HCT116 (cell line): ENCODE measurements at regions not wholly inside any gene's neighbourhood (a gene's known extent, or its start where the extent isn't known, plus 50 kb on each side); places are given as distances from the start of the nearest gene placed in this dataset.

Experiments used
- ATAC-seq: fragments of 200-7000 bp; cut with Tn5 transposase; 2 replicates; pipeline ENCODE4 v1.9.1; 2020; ENCODE audit warnings: mild to moderate bottlenecking, moderate library complexity
- BruUV-seq: library from RNA; stranded (reverse); fragments of 400-500 nt; replicated peaks from 2 replicates; lab custom pipeline; 2021; lab: Mats Ljungman, UMichigan
- CTCF ChIA-PET: fragments of 300-600 bp; sonication (Branson Sonifier 250); formaldehyde crosslinking; loops from one replicate; lab custom pipeline; 2021; ENCODE audit warnings: antibody characterized with exemption; lab: Charles Lee
- POLR2A ChIA-PET: fragments of 300-600, 350-600 bp; sonication (Branson Sonifier 250); formaldehyde crosslinking; loops from one replicate; lab custom pipeline; 2021; ENCODE audit warnings: antibody characterized with exemption; lab: Charles Lee
- RAD21 ChIA-PET, 2 experiments: fragments of 300-600 bp; sonication (Branson Sonifier 250); formaldehyde crosslinking; loops; one replicate each; lab custom pipeline; 2023; ENCODE audit warnings: low total read pairs in 2 of 2; ENCODE audit not compliant: uncharacterized antibody in 2 of 2, unreplicated experiment in 2 of 2, low non-redundant PET in 1 of 2; lab: Charles Lee
- DNase-seq: peaks from one replicate; pipeline ENCODE4 v3.0.0-alpha.2; 2010; ENCODE audit warnings: low read depth, low spot score
- H2AFZ ChIP-seq: fragments of 200-600 bp; shearing (Covaris generic), sonication (generic); 2 replicates; pipeline ENCODE4 v1.6.1; 2017; ENCODE audit warnings: low read depth, mixed run types, mixed read lengths, antibody characterized with exemption, low read length; ENCODE audit not compliant: poor library complexity, severe bottlenecking
- H3K27ac ChIP-seq: 2 replicates; pipeline ENCODE4 v1.5.1; 2012; ENCODE audit warnings: low read depth, low read length
- H3K27me3 ChIP-seq: fragments of 200-600 bp; sonication (generic); 2 replicates; pipeline ENCODE4 v1.6.1; 2016; ENCODE audit warnings: mixed run types, low read length, mixed read lengths; ENCODE audit not compliant: insufficient read depth
- H3K36me3 ChIP-seq, 2 experiments: fragments of 200-500 bp in 1 of 2; fragments of 200-600 bp in 1 of 2; sonication (Bioruptor generic) in 1 of 2; sonication (generic) in 1 of 2; 2 replicates each; pipeline versions ENCODE4 v1.5.1 to v1.6.1; 2014 to 2016; ENCODE audit warnings: low read length in 2 of 2, inconsistent platforms in 1 of 2, mixed read lengths in 1 of 2, mixed run types in 1 of 2; ENCODE audit not compliant: insufficient read depth in 2 of 2, control insufficient read depth in 1 of 2
- H3K4me1 ChIP-seq, 2 experiments: fragments of 200-600 bp in 1 of 2; sonication (generic) in 1 of 2; 2 replicates each; pipeline versions ENCODE4 v1.5.1 to v1.6.1; 2012 to 2017; ENCODE audit warnings: low read length in 2 of 2, inconsistent platforms in 1 of 2, mild to moderate bottlenecking in 1 of 2, mixed read lengths in 1 of 2, mixed run types in 1 of 2, moderate library complexity in 1 of 2; ENCODE audit not compliant: insufficient read depth in 2 of 2, control insufficient read depth in 1 of 2
- H3K4me2 ChIP-seq: fragments of 200-600 bp; sonication (generic); 2 replicates; pipeline ENCODE4 v1.6.1; 2017; ENCODE audit warnings: mixed run types, low read length, mixed read lengths
- H3K4me3 ChIP-seq, 2 experiments: fragments of 200-600 bp in 1 of 2; sonication (generic) in 1 of 2; replicated peaks in 1 of 2; 2 replicates each; pipeline ENCODE4 v1.5.1; 2011 to 2016; ENCODE audit warnings: low read length in 2 of 2, control low read depth in 1 of 2, low read depth in 1 of 2, mild to moderate bottlenecking in 1 of 2, mixed read lengths in 1 of 2, mixed run types in 1 of 2
- H3K79me2 ChIP-seq: fragments of 200-600 bp; sonication (generic); 2 replicates; pipeline ENCODE4 v1.6.1; 2017; ENCODE audit warnings: mild to moderate bottlenecking, mixed run types, low read length, moderate library complexity, mixed read lengths; ENCODE audit not compliant: insufficient read depth
- H3K9ac ChIP-seq: fragments of 200-600 bp; sonication (generic); 2 replicates; pipeline ENCODE4 v1.6.1; 2016; ENCODE audit warnings: low read length, mixed read lengths
- H3K9me2 ChIP-seq: fragments of 200-600 bp; sonication (generic), shearing (Covaris generic); 2 replicates; pipeline ENCODE4 v1.6.1; 2017; ENCODE audit warnings: mixed run types, mild to moderate bottlenecking, moderate library complexity; ENCODE audit not compliant: insufficient read depth
- H3K9me3 ChIP-seq, 2 experiments: fragments of 200-500 bp in 1 of 2; fragments of 200-600 bp in 1 of 2; sonication (Bioruptor generic) in 1 of 2; sonication (generic) in 1 of 2; 2 replicates each; pipeline ENCODE4 v1.6.1; 2014 to 2017; ENCODE audit warnings: low read length in 2 of 2, mixed read lengths in 2 of 2, inconsistent platforms in 1 of 2, low read depth in 1 of 2, mild to moderate bottlenecking in 1 of 2, mixed run types in 1 of 2, moderate library complexity in 1 of 2; ENCODE audit not compliant: control insufficient read depth in 1 of 2, insufficient read depth in 1 of 2
- H4K20me1 ChIP-seq: fragments of 200-600 bp; sonication (generic), shearing (Covaris generic); 2 replicates; pipeline ENCODE4 v1.6.1; 2017; ENCODE audit warnings: mixed run types, mild to moderate bottlenecking, moderate library complexity; ENCODE audit not compliant: insufficient read depth
- CTCF ChIP-seq, 3 experiments: fragments of 200-600 bp in 1 of 3; sonication (generic) in 1 of 3; IDR thresholded peaks in 2 of 3; conservative IDR thresholded peaks in 1 of 3; 2 replicates each; pipeline ENCODE4 v1.5.1; 2012 to 2017; ENCODE audit warnings: low read depth in 2 of 3, low read length in 2 of 3, antibody characterized with exemption in 1 of 3, borderline replicate concordance in 1 of 3, control low read depth in 1 of 3, mild to moderate bottlenecking in 1 of 3, mixed read lengths in 1 of 3, mixed run types in 1 of 3, moderate library complexity in 1 of 3; ENCODE audit not compliant: insufficient read depth in 1 of 3
- ELF1 ChIP-seq: IDR thresholded peaks from 2 replicates; pipeline ENCODE4 v1.6.1; 2012; ENCODE audit warnings: low read depth, borderline replicate concordance
- EZH2 ChIP-seq: fragments of 200-600 bp; sonication (generic); IDR thresholded peaks from 2 replicates; pipeline ENCODE4 v1.6.1; 2017; ENCODE audit warnings: antibody characterized with exemption, mixed run types
- EZH2phosphoT487 ChIP-seq: fragments of 200-600 bp; IDR thresholded peaks from 2 replicates; pipeline ENCODE4 v1.6.1; 2018; ENCODE audit warnings: antibody characterized with exemption, borderline replicate concordance
- FOSL1 ChIP-seq: IDR thresholded peaks from 2 replicates; pipeline ENCODE4 v1.6.1; 2012; ENCODE audit warnings: low read depth
- JUND ChIP-seq: IDR thresholded peaks from 2 replicates; pipeline ENCODE4 v1.6.1; 2012
- POLR2A ChIP-seq: IDR thresholded peaks from 2 replicates; pipeline ENCODE4 v1.7.0; 2011; ENCODE audit warnings: borderline replicate concordance; ENCODE audit not compliant: insufficient read depth, insufficient read length; ENCODE audit errors: extremely low read depth
- POLR2AphosphoS5 ChIP-seq: IDR thresholded peaks from 2 replicates; pipeline ENCODE4 v1.6.1; 2011; ENCODE audit warnings: mild to moderate bottlenecking, low read depth, low read length, moderate library complexity
- RAD21 ChIP-seq: IDR thresholded peaks from 2 replicates; pipeline ENCODE4 v1.6.1; 2012; ENCODE audit warnings: low read depth, mild to moderate bottlenecking
- REST ChIP-seq: IDR thresholded peaks from 2 replicates; pipeline ENCODE4 v1.6.1; 2012; ENCODE audit warnings: low read depth
- SIN3A ChIP-seq: IDR thresholded peaks from 2 replicates; pipeline ENCODE4 v1.6.1; 2012; ENCODE audit warnings: low read depth
- SP1 ChIP-seq: IDR thresholded peaks from 2 replicates; pipeline ENCODE4 v1.6.1; 2012; ENCODE audit warnings: low read depth
- SRF ChIP-seq: IDR thresholded peaks from 2 replicates; pipeline ENCODE4 v1.6.1; 2012; ENCODE audit warnings: low read depth
- TCF7L2 ChIP-seq: IDR thresholded peaks from 2 replicates; pipeline ENCODE4 v1.7.0; 2011; ENCODE audit warnings: borderline replicate concordance, inconsistent platforms; ENCODE audit not compliant: insufficient read depth, insufficient read length; ENCODE audit errors: extremely low read depth
- YY1 ChIP-seq: IDR thresholded peaks from 2 replicates; pipeline ENCODE4 v1.6.1; 2011; ENCODE audit warnings: low read length, low read depth, moderate library complexity, mild to moderate bottlenecking; ENCODE audit not compliant: insufficient replicate concordance; ENCODE audit errors: extremely low read depth
- ZBTB33 ChIP-seq: IDR thresholded peaks from 2 replicates; pipeline ENCODE4 v1.6.1; 2011; ENCODE audit warnings: mild to moderate bottlenecking, low read length, moderate library complexity; ENCODE audit not compliant: insufficient replicate concordance; ENCODE audit errors: extremely low read depth
- ZNF274 ChIP-seq: fragments of 200-500 bp; sonication (Bioruptor generic); IDR thresholded peaks from 2 replicates; pipeline ENCODE4 v1.6.1; 2014; ENCODE audit warnings: mild to moderate bottlenecking, low read depth, low read length, inconsistent platforms
- intact Hi-C: fragments of 100-400 bp; cut with micrococcal nuclease; formaldehyde crosslinking; loops from 2 replicates; pipeline ENCODE4 v1.10.0; 2022

GRCh38 chr21:27326301-27326700 lies 359.4 kb upstream of the ADAMTS5 start:
- Histone ChIP-seq H3K4me3 (no peak overlapping the region), H3K4me2 (no peak overlapping the region), H3K9me3 (peaks cover 7 to 33% of the 10 kb centered on the region in 2 experiments; a peak in 3 of 4 replicates), H3K9me2 (no peaks in the 10 kb centered on the region), H3K9ac (no peak overlapping the region), H3K27ac (no peak overlapping the region), H3K79me2 (no peaks in the 10 kb centered on the region), H3K36me3 (no peaks in the 10 kb centered on the region), H4K20me1 (no peaks in the 10 kb centered on the region), H3K27me3 (no peaks in the 10 kb centered on the region), H2AFZ (no peak overlapping the region), H3K4me1 (no peaks in the 10 kb centered on the region)
- intact Hi-C loops, result no loop called here
- DNase-seq (no peak), ATAC-seq (no peak)
- ChIA-PET POLR2A (no interaction called here), CTCF (no interaction called here), RAD21 (no interaction called here)
- BruUV-seq, result no TSS peak
- TF ChIP-seq EZH2 (no peak), SP1 (no peak), ZNF274 (no peak), ELF1 (no peak), EZH2phosphoT487 (no peak), JUND (no peak), POLR2AphosphoS5 (no peak), SRF (no peak), CTCF (IDR thresholded peaks at IDR 0.05 in 2 of 3, conservative IDR thresholded peaks at IDR 0.05 in 1 of 3; ENCODE audit: borderline replicate concordance in 1 of 3, insufficient read depth in 1 of 3, low read depth in 2 of 3, low read length in 2 of 3) (no peak), FOSL1 (no peak), ZBTB33 (no peak), TCF7L2 (no peak), YY1 (no peak), POLR2A (no peak), REST (no peak), RAD21 (no peak), SIN3A (no peak)
